Activated naive CD4-positive, alpha-beta T cell treated with anti-CD3 and anti-CD28 coated beads, Interleukin-2, amount 50 U/mL, for 72 hours (primary cell): ENCODE measurements at regions not wholly inside any gene's neighbourhood (a gene's known extent, or its start where the extent isn't known, plus 50 kb on each side); places are given as distances from the start of the nearest gene placed in this dataset.
A peak's percentile ranks its signal among the peaks of the same experiment; 100 is the strongest.
"Not testable (repeated sequence)": the region's sequence is repeated elsewhere in the genome, so short reads cannot be mapped to it uniquely, and the experiment has no call there.

Experiments
- ATAC-seq, 2 donors: fragments of 150-1000 bp; cut with Tn5 transposase; 2 replicates each; pipeline ENCODE4 v1.10.0; 2021; ENCODE audit warnings: mild to moderate bottlenecking in 2 of 2, moderate library complexity in 2 of 2
- DNase-seq, 2 donors: peaks; one replicate each; pipeline ENCODE4 v3.0.0; 2021 to 2022; ENCODE audit warnings: low spot score in 2 of 2
- H3K27ac Mint-ChIP-seq, 2 donors: one replicate each; pipeline ENCODE4 v1.8.0; 2022; ENCODE audit warnings: mild to moderate bottlenecking in 2 of 2, mixed read lengths in 2 of 2
- H3K36me3 Mint-ChIP-seq, 2 donors: one replicate each; pipeline ENCODE4 v1.8.0; 2022; ENCODE audit warnings: mixed read lengths in 2 of 2
- H3K9me3 Mint-ChIP-seq, 2 donors: one replicate each; pipeline ENCODE4 v1.8.0; 2022; ENCODE audit warnings: mixed read lengths in 2 of 2

- DNase-seq = no peak
- H3K36me3 Mint-ChIP-seq = no peaks in the 10 kb centered on the region
- H3K27ac Mint-ChIP-seq = no peak overlapping the region
- H3K9me3 Mint-ChIP-seq = peaks cover 4 to 17% of the 10 kb centered on the region in 2 donors
- ATAC-seq = peak; percentile 28 to 40
These were observed 566.9 kb upstream of the ANO5 start for GRCh38 chr11:21625982-21626381.

DNA sequence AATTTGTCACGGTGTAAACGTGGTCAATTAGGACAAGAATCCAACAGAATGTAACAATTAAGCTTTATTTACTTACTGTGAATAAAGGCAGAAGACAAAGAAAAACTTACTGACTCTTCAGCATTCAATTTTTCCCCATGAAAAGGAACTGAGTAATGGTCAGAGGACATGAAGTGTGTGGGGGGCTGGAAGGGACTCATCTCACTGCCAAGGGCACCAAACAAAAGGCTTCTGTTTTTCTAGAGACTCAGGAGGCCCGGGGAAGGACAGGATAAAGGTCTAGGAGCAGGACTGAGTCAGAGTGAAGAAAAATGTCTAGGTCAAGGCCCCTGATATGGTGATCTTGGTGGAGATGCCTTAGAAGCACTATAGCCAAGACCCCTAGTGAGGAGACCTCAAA lies 564.2 kb upstream of the ANO5 start:
- DNase-seq = no peak
- no peaks in the 10 kb centered on the region for H3K36me3 Mint-ChIP-seq
- H3K27ac Mint-ChIP-seq = no peak overlapping the region
- no peak for ATAC-seq
- H3K9me3 Mint-ChIP-seq = peaks cover 6 to 28% of the 10 kb centered on the region in 2 donors

DNA sequence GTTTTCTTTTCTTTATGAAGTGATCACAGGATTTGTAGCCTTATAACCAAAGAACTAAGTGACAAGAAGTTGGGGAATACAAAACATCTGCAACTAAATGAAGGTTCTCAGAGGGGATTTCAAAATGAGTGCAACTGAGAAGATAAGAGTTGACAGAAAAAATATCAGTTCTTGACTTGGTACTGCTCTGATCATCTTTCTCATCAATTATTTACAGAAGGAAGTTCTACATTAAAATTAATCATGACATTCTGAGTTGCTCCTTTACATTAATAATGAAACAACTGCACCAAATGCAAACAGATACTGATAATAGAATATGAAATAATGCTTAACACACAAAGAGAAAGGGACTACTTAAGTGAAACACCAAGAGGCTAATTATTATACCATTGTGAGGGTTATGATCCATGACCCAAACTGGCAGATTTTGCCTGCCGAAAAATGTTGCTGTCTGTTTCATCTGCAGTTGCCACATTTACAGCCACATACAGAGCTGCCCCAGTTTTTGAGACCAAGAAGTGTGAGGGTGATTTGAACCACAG lies 561.9 kb upstream of the ANO5 start:
- no peak for ATAC-seq
- no peak overlapping the region for H3K27ac Mint-ChIP-seq

GRCh38 chr11:21631991-21632390 lies 560.9 kb upstream of the ANO5 start:
- ATAC-seq = no peak
- Mint-ChIP-seq H3K36me3 (no peaks in the 10 kb centered on the region), H3K9me3 (peaks cover 3 to 24% of the 10 kb centered on the region in 2 donors), H3K27ac (no peak overlapping the region)
- DNase-seq = no peak

More for the DNA sequence above, 561.9 kb upstream of the ANO5 start:
- H3K9me3 Mint-ChIP-seq = peaks cover 6 to 24% of the 10 kb centered on the region in 2 donors
- no peak for DNase-seq
- H3K36me3 Mint-ChIP-seq = no peaks in the 10 kb centered on the region

DNA sequence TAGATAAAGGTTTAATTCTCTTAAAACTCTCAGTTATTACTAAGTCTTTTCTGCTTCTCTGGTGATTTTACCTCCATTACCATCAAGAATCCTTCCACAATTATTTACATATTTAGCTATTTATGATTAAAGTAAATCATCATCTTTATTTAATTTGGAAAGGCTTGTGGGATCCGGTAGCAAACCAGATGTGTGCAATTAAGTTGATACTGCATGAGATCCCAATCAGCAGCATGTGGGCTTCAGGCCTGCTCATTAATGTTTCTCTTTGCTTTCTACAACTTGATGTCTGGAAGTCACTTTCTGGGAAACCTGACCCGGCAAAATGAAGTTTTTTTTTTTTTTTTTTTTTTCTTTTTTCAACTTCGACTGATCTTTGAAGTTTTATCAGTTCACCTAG lies 558.4 kb upstream of the ANO5 start:
- ATAC-seq (no peak), DNase-seq (no peak)
- Mint-ChIP-seq H3K27ac (no peak overlapping the region), H3K36me3 (no peaks in the 10 kb centered on the region), H3K9me3 (peaks cover 3 to 12% of the 10 kb centered on the region in 2 donors)

DNA sequence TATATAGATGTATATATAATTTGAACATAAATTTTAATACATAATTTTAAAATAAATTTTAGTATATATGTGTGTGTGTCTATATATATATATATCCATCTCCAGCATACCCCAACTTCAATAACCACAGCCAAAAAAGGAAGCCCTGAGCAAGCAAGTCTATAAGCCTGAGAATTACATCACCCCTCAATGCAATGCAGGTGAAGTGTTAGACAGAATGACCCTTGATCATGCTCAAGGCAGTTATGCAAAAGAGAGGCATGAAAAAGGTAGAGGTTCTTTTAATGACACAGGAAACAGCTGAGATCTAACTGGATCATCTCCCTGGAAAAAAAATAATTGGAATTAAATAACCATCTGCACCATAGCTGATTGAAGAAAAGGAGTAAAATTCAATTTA lies 557.9 kb upstream of the ANO5 start:
- no peak for DNase-seq

DNA sequence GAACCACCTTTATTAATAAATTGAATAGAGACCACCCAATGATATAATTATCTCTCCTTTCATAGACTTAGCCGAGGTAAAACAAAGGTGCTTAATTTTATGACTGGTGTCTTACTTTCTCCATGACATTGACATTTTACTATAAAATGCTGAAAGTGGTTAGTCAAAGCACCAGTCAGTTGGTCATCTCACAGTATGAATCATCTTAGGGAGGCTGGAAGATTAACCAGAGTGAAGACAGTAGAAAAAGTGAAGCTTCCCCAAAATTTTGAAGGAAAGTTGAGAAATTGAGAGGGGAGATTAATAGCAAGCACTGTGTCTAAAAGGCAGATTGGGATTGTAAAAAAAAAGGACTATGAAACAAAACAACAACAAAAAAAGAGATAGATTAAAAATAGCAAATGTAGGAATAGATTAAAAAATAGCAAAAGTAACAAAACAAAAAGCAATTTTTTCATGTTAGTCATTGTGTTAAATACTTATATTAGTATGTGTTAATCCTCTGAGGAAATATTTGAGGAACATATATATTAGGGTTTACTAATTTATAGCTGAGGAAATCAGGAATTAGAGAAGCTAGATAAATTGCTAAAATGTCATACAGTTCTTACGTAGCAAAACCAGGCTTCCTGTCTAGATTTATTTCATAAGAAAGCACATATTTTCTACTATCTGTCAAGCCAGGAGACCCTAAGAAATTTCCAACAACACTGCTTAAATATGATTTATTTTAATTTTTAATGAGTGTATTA lies 557.3 kb upstream of the ANO5 start:
- no peak for ATAC-seq
- peaks cover 3 to 12% of the 10 kb centered on the region in 2 donors for H3K9me3 Mint-ChIP-seq

More for the DNA sequence above, 557.9 kb upstream of the ANO5 start:
- ATAC-seq = no peak
- no peak overlapping the region for H3K27ac Mint-ChIP-seq
- no peaks in the 10 kb centered on the region for H3K36me3 Mint-ChIP-seq
- peaks cover 3 to 12% of the 10 kb centered on the region in 2 donors for H3K9me3 Mint-ChIP-seq

GRCh38 chr11:21636561-21636960 lies 556.3 kb upstream of the ANO5 start:
- Mint-ChIP-seq H3K36me3 (no peaks in the 10 kb centered on the region), H3K9me3 (peaks cover 3 to 12% of the 10 kb centered on the region in 2 donors), H3K27ac (no peak overlapping the region)
- DNase-seq (no peak), ATAC-seq (no peak)

More for the DNA sequence above, 557.3 kb upstream of the ANO5 start:
- Mint-ChIP-seq H3K27ac (no peak overlapping the region), H3K36me3 (no peaks in the 10 kb centered on the region)
- DNase-seq = no peak

GRCh38 chr11:21640491-21640890 lies 552.4 kb upstream of the ANO5 start:
- no peaks in the 10 kb centered on the region for H3K36me3 Mint-ChIP-seq
- H3K27ac Mint-ChIP-seq = no peak overlapping the region
- peaks cover 4 to 9% of the 10 kb centered on the region in 2 donors for H3K9me3 Mint-ChIP-seq
- DNase-seq (no peak), ATAC-seq (no peak)

DNA sequence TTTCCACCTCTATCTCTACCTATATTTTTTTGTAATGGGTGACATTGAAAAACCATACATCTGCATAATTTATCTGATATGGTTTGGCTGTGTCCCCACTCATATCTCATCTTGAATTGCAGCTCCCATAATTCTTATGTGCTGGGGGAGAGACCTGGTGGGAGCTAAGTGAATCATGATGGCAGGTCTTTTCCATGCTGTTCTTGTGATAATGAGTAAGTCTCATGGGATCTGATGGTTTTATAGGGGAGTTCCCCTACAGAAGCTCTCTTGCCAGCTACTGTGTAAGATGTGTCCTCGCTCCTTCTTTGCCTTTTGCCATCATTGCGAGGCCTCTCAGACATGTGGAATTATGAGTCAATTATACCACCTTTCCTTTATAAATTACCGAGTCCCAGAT lies 551.0 kb upstream of the ANO5 start:
- no peak overlapping the region for H3K27ac Mint-ChIP-seq
- DNase-seq (no peak), ATAC-seq (no peak)
- H3K36me3 Mint-ChIP-seq = no peaks in the 10 kb centered on the region
- peaks cover 4 to 9% of the 10 kb centered on the region in 2 donors for H3K9me3 Mint-ChIP-seq

GRCh38 chr11:21646351-21646750 lies 546.5 kb upstream of the ANO5 start:
- H3K9me3 Mint-ChIP-seq = peaks cover 11 to 13% of the 10 kb centered on the region in 2 donors
- no peak for DNase-seq
- H3K27ac Mint-ChIP-seq = no peak overlapping the region
- H3K36me3 Mint-ChIP-seq = no peaks in the 10 kb centered on the region
- no peak for ATAC-seq

DNA sequence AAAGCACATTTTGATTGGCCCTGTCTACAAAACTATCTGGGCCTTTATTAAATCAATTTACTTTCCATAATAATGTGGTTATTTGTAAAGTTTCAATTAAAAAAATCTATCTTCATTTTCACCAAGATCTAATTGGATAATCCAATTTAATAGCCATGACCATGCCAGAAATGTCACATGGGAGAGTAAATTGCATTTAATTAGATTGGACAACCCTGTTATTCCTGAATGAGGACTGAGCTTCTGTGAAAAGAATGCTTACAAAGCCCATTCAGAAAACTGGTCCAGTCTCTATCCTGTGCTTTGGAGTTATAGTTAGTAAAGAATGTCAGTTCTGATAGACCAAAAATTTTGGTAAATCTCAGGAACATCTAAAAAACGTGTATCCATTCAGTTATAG lies 541.9 kb upstream of the ANO5 start:
- Mint-ChIP-seq H3K27ac (no peak overlapping the region), H3K9me3 (peaks cover 7 to 12% of the 10 kb centered on the region in 2 donors), H3K36me3 (no peaks in the 10 kb centered on the region)
- ATAC-seq = no peak
- no peak for DNase-seq

DNA sequence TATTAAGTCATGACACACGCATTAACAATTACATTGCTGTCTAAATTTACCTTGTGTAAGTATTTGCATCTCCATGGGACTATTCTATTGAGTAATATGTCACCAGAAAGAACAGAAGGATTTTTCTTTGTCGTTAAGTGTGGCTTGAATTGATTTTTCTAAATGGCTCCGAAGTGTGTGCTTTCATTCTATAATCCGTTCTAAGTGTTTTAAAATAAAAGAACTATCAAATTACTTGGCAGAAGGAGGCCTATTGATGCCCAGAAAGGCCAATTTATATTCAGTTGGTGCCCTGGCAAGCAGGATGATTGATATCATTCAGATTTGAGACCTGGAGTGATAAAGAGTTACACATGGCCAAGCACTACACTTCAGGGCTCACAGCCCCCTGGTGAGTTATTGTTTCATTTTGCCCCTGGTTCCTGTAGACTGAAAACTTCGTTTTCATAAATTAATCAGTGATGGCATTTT lies 538.9 kb upstream of the ANO5 start:
- Mint-ChIP-seq H3K36me3 (no peaks in the 10 kb centered on the region), H3K9me3 (peaks cover 4 to 15% of the 10 kb centered on the region in 2 donors), H3K27ac (no peak overlapping the region)
- ATAC-seq (no peak), DNase-seq (no peak)

GRCh38 chr11:21656065-21656464 lies 536.8 kb upstream of the ANO5 start:
- no peak for DNase-seq
- no peak for ATAC-seq
- Mint-ChIP-seq H3K36me3 (no peaks in the 10 kb centered on the region), H3K9me3 (peaks cover 4 to 19% of the 10 kb centered on the region in 2 donors), H3K27ac (no peak overlapping the region)

- DNase-seq (no peak), ATAC-seq (no peak)
- no peak overlapping the region for H3K27ac Mint-ChIP-seq
- H3K36me3 Mint-ChIP-seq = no peaks in the 10 kb centered on the region
- peaks cover 4 to 19% of the 10 kb centered on the region in 2 donors for H3K9me3 Mint-ChIP-seq
These were observed 534.2 kb upstream of the ANO5 start for GRCh38 chr11:21658654-21659193.

- DNase-seq, ATAC-seq, H3K27ac Mint-ChIP-seq, H3K36me3 Mint-ChIP-seq: not testable (repeated sequence)
- peaks cover 4 to 19% of the 10 kb centered on the region in 2 donors for H3K9me3 Mint-ChIP-seq
These were observed 533.5 kb upstream of the ANO5 start for GRCh38 chr11:21659377-21659776.

DNA sequence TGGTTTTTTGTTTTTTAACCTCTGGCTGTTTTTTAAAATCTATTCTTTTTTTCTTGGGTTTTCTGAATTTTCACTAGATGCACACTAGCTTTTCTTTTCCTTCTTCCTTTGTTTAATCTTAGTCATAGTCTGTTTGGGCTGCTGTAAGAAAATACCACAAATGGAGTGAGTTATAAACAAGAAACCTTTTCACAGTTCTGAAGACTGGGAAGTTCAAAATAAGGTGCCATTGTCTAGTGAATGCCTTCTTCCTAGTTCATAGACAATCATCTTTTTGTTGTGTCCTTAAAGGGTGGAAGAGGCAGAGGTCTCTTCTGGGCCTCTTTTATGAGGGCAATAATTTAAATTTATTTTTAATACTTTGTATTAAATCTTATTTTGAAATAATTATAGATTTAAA lies 532.9 kb upstream of the ANO5 start:
- DNase-seq = no peak
- Mint-ChIP-seq H3K27ac (no peak overlapping the region), H3K9me3 (peaks cover 4 to 16% of the 10 kb centered on the region in 2 donors), H3K36me3 (no peaks in the 10 kb centered on the region)
- ATAC-seq = no peak
